ENCODE measurements at regions not wholly inside any gene's neighbourhood (a gene's known extent, or its start where the extent isn't known, plus 50 kb on each side); places are given as distances from the start of the nearest gene placed in this dataset.

- ATAC-seq, result no peak
- no TSS peak for BruUV-seq (replicated peaks)
- no peaks in the 10 kb centered on the region for H4K20me1 ChIP-seq (ENCODE audit: insufficient read depth)
- peaks cover 36 to 49% of the 10 kb centered on the region in 2 experiments for H3K4me1 ChIP-seq (ENCODE audit: control insufficient read depth in 1 of 2, insufficient read depth in 2 of 2, low read length in 2 of 2)
- intact Hi-C loops (cut with micrococcal nuclease), result loop anchor here (5.0 to 10.0 kb wide), 5 partner anchors 173 to 1653 kb away; partner anchors contain the start of genes MKKS and SLX4IP
- no peaks in the 10 kb centered on the region for H3K79me2 ChIP-seq (ENCODE audit: insufficient read depth, low read length)
- no peak for DNase-seq (ENCODE audit: low read depth, low spot score)
- H3K4me3 ChIP-seq (replicated peaks in 1 of 2; ENCODE audit: low read depth in 1 of 2, low read length in 2 of 2), result no peak overlapping the region
- no peak overlapping the region for H3K4me2 ChIP-seq (ENCODE audit: low read length)
- no peak overlapping the region for H2AFZ ChIP-seq (ENCODE audit: low read depth, low read length, poor library complexity, severe bottlenecking)
- H3K9ac ChIP-seq (ENCODE audit: low read length), result no peak overlapping the region
- no peaks in the 10 kb centered on the region for H3K27me3 ChIP-seq (ENCODE audit: insufficient read depth, low read length)
- RAD21 ChIA-PET (ENCODE audit: low non-redundant PET in 1 of 2, low total read pairs in 2 of 2, uncharacterized antibody in 2 of 2, unreplicated experiment in 2 of 2), result interaction anchor here in 1 of 2 experiments (1.1 kb wide), 1 partner anchor 717 kb away, joined by 3 read pairs; no protein-coding TSS in a partner anchor
- H3K9me3 ChIP-seq (ENCODE audit: control insufficient read depth in 1 of 2, insufficient read depth in 1 of 2, low read depth in 1 of 2, low read length in 2 of 2), result no peaks in the 10 kb centered on the region
- H3K36me3 ChIP-seq (ENCODE audit: control insufficient read depth in 1 of 2, insufficient read depth in 2 of 2, low read length in 2 of 2), result no peaks in the 10 kb centered on the region
- H3K9me2 ChIP-seq (ENCODE audit: insufficient read depth), result no peaks in the 10 kb centered on the region
- POLR2A ChIA-PET, result no interaction called here
- CTCF ChIA-PET, result no interaction called here
- TF ChIP-seq SIN3A (IDR thresholded peaks at IDR 0.05; ENCODE audit: low read depth) (no peak), SP1 (IDR thresholded peaks at IDR 0.05; ENCODE audit: low read depth) (no peak), POLR2A (IDR thresholded peaks at IDR 0.05; ENCODE audit: borderline replicate concordance, extremely low read depth, insufficient read depth, insufficient read length) (no peak), CTCF (IDR thresholded peaks at IDR 0.05 in 2 of 3, conservative IDR thresholded peaks at IDR 0.05 in 1 of 3; ENCODE audit: borderline replicate concordance in 1 of 3, insufficient read depth in 1 of 3, low read depth in 2 of 3, low read length in 2 of 3) (no peak), EGR1 (IDR thresholded peaks at IDR 0.05; ENCODE audit: low read depth) (no peak), ZNF274 (IDR thresholded peaks at IDR 0.05; ENCODE audit: low read depth, low read length) (no peak)
- no peak overlapping the region for H3K27ac ChIP-seq (ENCODE audit: low read depth, low read length)
Measured at GRCh38 chr20:11270566-11270965, 596.8 kb upstream of the JAG1 start.

- intact Hi-C loops (cut with micrococcal nuclease), result loop anchor here (5.0 to 10.0 kb wide), 5 partner anchors 174 to 1654 kb away; partner anchors contain the start of genes MKKS and SLX4IP
- CTCF ChIA-PET, result interaction anchor here (0.8 kb wide), 1 partner anchor 66 kb away, joined by 3 read pairs; no protein-coding TSS in a partner anchor
- H2AFZ ChIP-seq (ENCODE audit: low read depth, low read length, poor library complexity, severe bottlenecking), result peak overlapping the region; percentile 30
- TF ChIP-seq CTCF (IDR thresholded peaks at IDR 0.05 in 2 of 3, conservative IDR thresholded peaks at IDR 0.05 in 1 of 3; ENCODE audit: borderline replicate concordance in 1 of 3, insufficient read depth in 1 of 3, low read depth in 2 of 3, low read length in 2 of 3), result peak in 2 of 3 experiments; percentile 41 to 48; a peak in 4 of 6 replicates
- no peak for TF ChIP-seq TCF7L2 (IDR thresholded peaks at IDR 0.05; ENCODE audit: borderline replicate concordance, extremely low read depth, insufficient read depth, insufficient read length)
- TF ChIP-seq RAD21 (IDR thresholded peaks at IDR 0.05; ENCODE audit: low read depth), result peak; percentile 25; the same call in 1 of the 2 replicates
- BruUV-seq (replicated peaks), result no TSS peak
- DNase-seq (ENCODE audit: low read depth, low spot score) (no peak), ATAC-seq (peak; percentile 62)
- no peaks in the 10 kb centered on the region for H3K36me3 ChIP-seq (ENCODE audit: control insufficient read depth in 1 of 2, insufficient read depth in 2 of 2, low read length in 2 of 2)
- H3K9ac ChIP-seq (ENCODE audit: low read length), result no peak overlapping the region
- H3K9me2 ChIP-seq (ENCODE audit: insufficient read depth), result no peaks in the 10 kb centered on the region
- no peaks in the 10 kb centered on the region for H3K27me3 ChIP-seq (ENCODE audit: insufficient read depth, low read length)
- H3K4me2 ChIP-seq (ENCODE audit: low read length), result no peak overlapping the region
- no peak overlapping the region for H3K4me3 ChIP-seq (replicated peaks in 1 of 2; ENCODE audit: low read depth in 1 of 2, low read length in 2 of 2)
- H4K20me1 ChIP-seq (ENCODE audit: insufficient read depth), result no peaks in the 10 kb centered on the region
- no peak overlapping the region for H3K27ac ChIP-seq (ENCODE audit: low read depth, low read length)
- RAD21 ChIA-PET (ENCODE audit: low non-redundant PET in 1 of 2, low total read pairs in 2 of 2, uncharacterized antibody in 2 of 2, unreplicated experiment in 2 of 2), result interaction anchor here (1.1 to 1.4 kb wide), 2 partner anchors 66 to 718 kb away, joined by 3 to 5 read pairs; no protein-coding TSS in a partner anchor
- H3K9me3 ChIP-seq (ENCODE audit: control insufficient read depth in 1 of 2, insufficient read depth in 1 of 2, low read depth in 1 of 2, low read length in 2 of 2), result no peaks in the 10 kb centered on the region
- peaks cover 30 to 42% of the 10 kb centered on the region in 2 experiments for H3K4me1 ChIP-seq (ENCODE audit: control insufficient read depth in 1 of 2, insufficient read depth in 2 of 2, low read length in 2 of 2)
- POLR2A ChIA-PET, result no interaction called here
- H3K79me2 ChIP-seq (ENCODE audit: insufficient read depth, low read length), result no peaks in the 10 kb centered on the region
Measured at GRCh38 chr20:11271319-11271718, 597.5 kb upstream of the JAG1 start.
